H1 (cell line): ENCODE measurements at regions not wholly inside any gene's neighbourhood (a gene's known extent, or its start where the extent isn't known, plus 50 kb on each side); places are given as distances from the start of the nearest gene placed in this dataset.

ENCODE experiments used
- CTCF ChIA-PET: fragments of 300-600 bp; sonication (Branson Sonifier 250); formaldehyde crosslinking; loops from one replicate; lab custom pipeline; 2021; ENCODE audit not compliant: partially characterized antibody; lab: Charles Lee
- POLR2A ChIA-PET: fragments of 300-600 bp; sonication (Branson Sonifier 250); formaldehyde crosslinking; loops from one replicate; lab custom pipeline; 2021; ENCODE audit warnings: inconsistent platforms; ENCODE audit not compliant: partially characterized antibody; lab: Charles Lee
- DNase-seq, 2 experiments: peaks; one replicate each; pipeline versions ENCODE4 v3.0.0 to v3.0.0-alpha.2; 2010 to 2022; ENCODE audit warnings: low spot score in 2 of 2, low read depth in 1 of 2, mixed read lengths in 1 of 2
- FAIRE-seq: peaks from 2 replicates; lab custom pipeline; 2011; peaks lifted over from hg19 to GRCh38; lab: Jason Lieb, UNC
- H2AFZ ChIP-seq: 2 replicates; pipeline ENCODE4 v1.8.1; 2012; ENCODE audit warnings: low read length, inconsistent platforms
- H2AK5ac ChIP-seq: 2 replicates; pipeline ENCODE4 v1.6.1; 2013; ENCODE audit warnings: low read depth, low read length
- H2BK120ac ChIP-seq: replicated peaks from 2 replicates; pipeline ENCODE3; 2013; ENCODE audit warnings: low read depth, low read length, inconsistent platforms
- H2BK12ac ChIP-seq: 2 replicates; pipeline ENCODE4 v1.6.1; 2013; ENCODE audit warnings: low read depth, low read length
- H2BK15ac ChIP-seq: 2 replicates; pipeline ENCODE4 v1.6.1; 2013; ENCODE audit warnings: low read length
- H2BK20ac ChIP-seq: 2 replicates; pipeline ENCODE4 v1.6.1; 2013; ENCODE audit warnings: low read length
- H2BK5ac ChIP-seq: 2 replicates; pipeline ENCODE4 v1.6.1; 2013; ENCODE audit warnings: low read depth, low read length
- H3K14ac ChIP-seq: 2 replicates; pipeline ENCODE4 v1.6.1; 2013; ENCODE audit warnings: inconsistent platforms; ENCODE audit not compliant: insufficient read length
- H3K18ac ChIP-seq: 2 replicates; pipeline ENCODE4 v1.6.1; 2013; ENCODE audit warnings: low read length; ENCODE audit errors: extremely low read depth
- H3K23ac ChIP-seq: 2 replicates; pipeline ENCODE4 v1.6.1; 2013; ENCODE audit warnings: inconsistent platforms; ENCODE audit not compliant: insufficient read length
- H3K23me2 ChIP-seq: 2 replicates; pipeline ENCODE4 v1.6.1; 2013; ENCODE audit warnings: low read depth, low read length
- H3K27ac ChIP-seq: 2 replicates; pipeline ENCODE4 v1.6.1; 2011; ENCODE audit warnings: low read depth, low read length, inconsistent platforms
- H3K27me3 ChIP-seq, 4 experiments: replicated peaks in 1 of 4; 1 replicate in 1 of 4; 2 replicates in 3 of 4; pipeline versions ENCODE4 v1.6.1 to v1.8.1; 2011 to 2013; ENCODE audit warnings: low read length in 3 of 4, mild to moderate bottlenecking in 3 of 4, inconsistent platforms in 2 of 4, mixed read lengths in 2 of 4, moderate library complexity in 1 of 4; ENCODE audit not compliant: control insufficient read depth in 3 of 4, insufficient read depth in 3 of 4; ENCODE audit errors: extremely low read depth in 1 of 4
- H3K36me3 ChIP-seq, 4 experiments: 2 replicates each; pipeline versions ENCODE4 v1.6.1 to v1.8.1; 2011 to 2013; ENCODE audit warnings: mild to moderate bottlenecking in 4 of 4, low read length in 3 of 4, moderate library complexity in 2 of 4, control low read depth in 1 of 4, inconsistent platforms in 1 of 4; ENCODE audit not compliant: insufficient read depth in 4 of 4, control insufficient read depth in 2 of 4
- H3K4ac ChIP-seq: replicated peaks from 2 replicates; pipeline ENCODE3; 2013; ENCODE audit warnings: low read length, low read depth, mixed read lengths, inconsistent platforms; ENCODE audit not compliant: insufficient read length
- H3K4me1 ChIP-seq, 4 experiments: replicated peaks in 1 of 4; 1 replicate in 1 of 4; 2 replicates in 3 of 4; pipeline versions ENCODE4 v1.6.1 to v1.8.1; 2011 to 2013; ENCODE audit warnings: low read length in 3 of 4, inconsistent platforms in 2 of 4, mixed read lengths in 1 of 4; ENCODE audit not compliant: insufficient read depth in 4 of 4, control insufficient read depth in 3 of 4
- H3K4me2 ChIP-seq, 2 experiments: 2 replicates each; pipeline versions ENCODE4 v1.6.1 to v1.8.1; 2011 to 2013; ENCODE audit warnings: low read depth in 2 of 2, low read length in 2 of 2, control low read depth in 1 of 2, inconsistent platforms in 1 of 2, mild to moderate bottlenecking in 1 of 2; ENCODE audit not compliant: insufficient read depth in 1 of 2
- H3K4me3 ChIP-seq, 4 experiments: fragments of 200-600, 300-600 bp in 1 of 4; sonication (generic), shearing (Covaris generic), sonication (Bioruptor Twin) in 1 of 4; 2 replicates each; pipeline versions ENCODE4 v1.5.1 to v1.8.1; 2011 to 2016; ENCODE audit warnings: low read length in 4 of 4, low read depth in 3 of 4, control low read depth in 2 of 4, inconsistent platforms in 2 of 4, mild to moderate bottlenecking in 2 of 4, mixed read lengths in 1 of 4, moderate library complexity in 1 of 4; ENCODE audit not compliant: insufficient read depth in 2 of 4; ENCODE audit errors: extremely low read depth in 1 of 4
- H3K56ac ChIP-seq: replicated peaks from 2 replicates; pipeline ENCODE3; 2013; ENCODE audit warnings: low read depth, mild to moderate bottlenecking, mixed read lengths, low read length, inconsistent platforms; ENCODE audit not compliant: insufficient read length
- H3K79me1 ChIP-seq: 2 replicates; pipeline ENCODE4 v1.6.1; 2013; ENCODE audit warnings: low read depth, low read length, control low read depth
- H3K79me2 ChIP-seq, 2 experiments: 2 replicates each; pipeline versions ENCODE4 v1.6.1 to v1.8.1; 2012 to 2013; ENCODE audit warnings: low read length in 2 of 2, mild to moderate bottlenecking in 2 of 2, inconsistent platforms in 1 of 2; ENCODE audit not compliant: insufficient read depth in 2 of 2, control insufficient read depth in 1 of 2
- H3K9ac ChIP-seq, 4 experiments: replicated peaks in 1 of 4; 1 replicate in 1 of 4; 2 replicates in 3 of 4; pipeline versions ENCODE4 v1.6.1 to v1.8.1; 2011 to 2013; ENCODE audit warnings: low read depth in 3 of 4, low read length in 3 of 4, control low read depth in 2 of 4, mild to moderate bottlenecking in 2 of 4, moderate library complexity in 2 of 4, inconsistent platforms in 1 of 4; ENCODE audit errors: extremely low read depth in 1 of 4
- H3K9me3 ChIP-seq, 2 experiments: 2 replicates each; pipeline versions ENCODE4 v1.6.1 to v1.8.1; 2012 to 2013; ENCODE audit warnings: mild to moderate bottlenecking in 2 of 2, moderate library complexity in 2 of 2, control low read depth in 1 of 2, inconsistent platforms in 1 of 2, low read depth in 1 of 2, low read length in 1 of 2, mixed read lengths in 1 of 2; ENCODE audit not compliant: insufficient read depth in 2 of 2
- H4K20me1 ChIP-seq, 2 experiments: replicated peaks in 1 of 2; 2 replicates each; pipeline versions ENCODE3 to v1.8.1; 2011 to 2013; ENCODE audit warnings: inconsistent platforms in 2 of 2, low read length in 2 of 2, mild to moderate bottlenecking in 1 of 2; ENCODE audit not compliant: insufficient read depth in 2 of 2, control insufficient read depth in 1 of 2
- H4K5ac ChIP-seq: 2 replicates; pipeline ENCODE4 v1.6.1; 2013; ENCODE audit warnings: low read length, low read depth, mixed read lengths, inconsistent platforms; ENCODE audit not compliant: insufficient read length
- H4K8ac ChIP-seq: 2 replicates; pipeline ENCODE4 v1.8.0; 2013; ENCODE audit warnings: mild to moderate bottlenecking, moderate library complexity, low read length, inconsistent platforms; ENCODE audit not compliant: insufficient read depth; ENCODE audit errors: extremely low read depth
- H4K91ac ChIP-seq: replicated peaks from 2 replicates; pipeline ENCODE3; 2013; ENCODE audit warnings: low read length, mixed read lengths, inconsistent platforms; ENCODE audit not compliant: insufficient read length
- CREB1 ChIP-seq: IDR thresholded peaks from 2 replicates; pipeline ENCODE4 v1.6.1; 2012; ENCODE audit warnings: inconsistent platforms
- RAD21 ChIP-seq, 2 experiments: IDR thresholded peaks in 1 of 2; conservative IDR thresholded peaks in 1 of 2; 2 replicates each; pipeline ENCODE4 v1.6.1; 2011; ENCODE audit warnings: low read depth in 2 of 2, low read length in 2 of 2, improper control_type of control experiment in 1 of 2, inconsistent platforms in 1 of 2, mild to moderate bottlenecking in 1 of 2, moderate library complexity in 1 of 2
- WGBS, 2 experiments: shearing (Covaris generic) in 1 of 2; methylation state at CpG; one replicate each; pipeline versions ENCODE4 v1.1.6 to v1.1.7; 2013 to 2015; ENCODE audit warnings: low lambda C conversion rate in 2 of 2, mixed read lengths in 2 of 2, inconsistent platforms in 1 of 2, low coverage in 1 of 2, missing lambda C conversion rate in 1 of 2; ENCODE audit not compliant: insufficient replicate concordance in 2 of 2, insufficient coverage in 1 of 2, insufficient read length in 1 of 2; ENCODE audit errors: extremely low coverage in 1 of 2, missing lambda C conversion rate in 1 of 2; 5-methylcytosine and 5-hydroxymethylcytosine counted together
- TF ChIP-seq, protein P1 (sequence below), 3 experiments: IDR thresholded peaks; 1 replicate in 2 of 3; 2 replicates in 1 of 3; pipeline versions ENCODE4 v1.5.1 to v1.6.1; 2011; ENCODE audit warnings: low read length in 3 of 3, mild to moderate bottlenecking in 3 of 3, inconsistent platforms in 2 of 3, low read depth in 1 of 3, moderate library complexity in 1 of 3; ENCODE audit not compliant: insufficient read depth in 1 of 3; ENCODE audit errors: control extremely low read depth in 1 of 3

DNA sequence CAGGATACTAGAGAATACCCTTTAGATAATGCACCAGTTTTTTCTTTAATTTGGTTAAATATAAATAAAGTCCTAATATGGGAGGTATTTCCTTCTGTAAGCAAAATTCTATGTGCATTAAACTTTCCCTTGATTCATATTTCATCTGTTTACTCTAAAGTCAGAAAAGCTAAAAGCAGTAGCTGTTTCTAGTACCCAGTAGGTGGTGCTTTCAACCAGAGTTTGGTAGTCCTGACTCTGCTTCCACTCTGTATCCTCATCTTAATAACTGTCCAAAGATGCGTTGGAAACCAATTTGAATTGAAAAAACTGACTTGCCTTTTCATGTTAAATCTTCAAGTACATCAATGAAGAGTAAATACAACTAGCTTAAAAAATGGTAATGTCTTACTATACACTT lies 1065.2 kb downstream of the JRKL start:
- Histone ChIP-seq H4K91ac (no peak overlapping the region), H3K4me1 (no peaks in the 10 kb centered on the region), H2BK20ac (no peak overlapping the region), H3K18ac (no peak overlapping the region), H3K9ac (no peak overlapping the region), H4K8ac (no peak overlapping the region), H2BK5ac (no peak overlapping the region), H3K27ac (no peak overlapping the region), H3K4me3 (no peak overlapping the region), H3K79me1 (no peaks in the 10 kb centered on the region), H2BK120ac (no peak overlapping the region), H3K36me3 (no peaks in the 10 kb centered on the region), H2AK5ac (no peak overlapping the region), H3K4ac (no peak overlapping the region), H4K20me1 (no peaks in the 10 kb centered on the region), H2BK12ac (no peak overlapping the region), H3K23ac (no peak overlapping the region), H2AFZ (no peak overlapping the region), H3K23me2 (no peaks in the 10 kb centered on the region), H3K14ac (no peak overlapping the region), H3K27me3 (no peaks in the 10 kb centered on the region), H3K79me2 (no peaks in the 10 kb centered on the region), H3K9me3 (no peaks in the 10 kb centered on the region), H3K56ac (no peak overlapping the region), H4K5ac (no peak overlapping the region), H2BK15ac (no peak overlapping the region), H3K4me2 (no peak overlapping the region)
- peak; percentile 60 for FAIRE-seq
- WGBS, 2 experiments: 85% methylated on average over 1 of the region's 1 CpG; no CpG with 5 or more reads in 1 of the 2 experiments
- ChIA-PET POLR2A (no interaction called here), CTCF (interaction anchor here (0.6 to 1.1 kb wide), 2 partner anchors 62 to 370 kb away, joined by 4 read pairs; no protein-coding TSS in a partner anchor)
- TF ChIP-seq CREB1 (no peak), RAD21 (IDR thresholded peaks at IDR 0.05 in 1 of 2, conservative IDR thresholded peaks at IDR 0.05 in 1 of 2; ENCODE audit: low read depth in 2 of 2, low read length in 2 of 2) (peak; percentile 70)
- TF ChIP-seq, protein P1, sequence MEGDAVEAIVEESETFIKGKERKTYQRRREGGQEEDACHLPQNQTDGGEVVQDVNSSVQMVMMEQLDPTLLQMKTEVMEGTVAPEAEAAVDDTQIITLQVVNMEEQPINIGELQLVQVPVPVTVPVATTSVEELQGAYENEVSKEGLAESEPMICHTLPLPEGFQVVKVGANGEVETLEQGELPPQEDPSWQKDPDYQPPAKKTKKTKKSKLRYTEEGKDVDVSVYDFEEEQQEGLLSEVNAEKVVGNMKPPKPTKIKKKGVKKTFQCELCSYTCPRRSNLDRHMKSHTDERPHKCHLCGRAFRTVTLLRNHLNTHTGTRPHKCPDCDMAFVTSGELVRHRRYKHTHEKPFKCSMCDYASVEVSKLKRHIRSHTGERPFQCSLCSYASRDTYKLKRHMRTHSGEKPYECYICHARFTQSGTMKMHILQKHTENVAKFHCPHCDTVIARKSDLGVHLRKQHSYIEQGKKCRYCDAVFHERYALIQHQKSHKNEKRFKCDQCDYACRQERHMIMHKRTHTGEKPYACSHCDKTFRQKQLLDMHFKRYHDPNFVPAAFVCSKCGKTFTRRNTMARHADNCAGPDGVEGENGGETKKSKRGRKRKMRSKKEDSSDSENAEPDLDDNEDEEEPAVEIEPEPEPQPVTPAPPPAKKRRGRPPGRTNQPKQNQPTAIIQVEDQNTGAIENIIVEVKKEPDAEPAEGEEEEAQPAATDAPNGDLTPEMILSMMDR (IDR thresholded peaks at IDR 0.05; ENCODE audit: control extremely low read depth in 1 of 3, insufficient read depth in 1 of 3, low read depth in 1 of 3, low read length in 3 of 3): peak in 2 of 3 experiments; percentile 13 to 26; a peak in 2 of 4 replicates
- DNase-seq: no peak
